PFSK-1 (cell line): ENCODE measurements at regions not wholly inside any gene's neighbourhood (a gene's known extent, or its start where the extent isn't known, plus 50 kb on each side); places are given as distances from the start of the nearest gene placed in this dataset.

ENCODE experiments used
- FOXP2 ChIP-seq: optimal IDR thresholded peaks from 2 replicates; pipeline ENCODE3; 2011; ENCODE audit warnings: borderline replicate concordance, control low read depth, inconsistent platforms; ENCODE audit not compliant: insufficient read depth; ENCODE audit errors: extremely low read length, extremely low read depth
- POLR2AphosphoS5 ChIP-seq: IDR thresholded peaks from 2 replicates; pipeline ENCODE4 v1.6.1; 2012; ENCODE audit warnings: low read depth, mild to moderate bottlenecking, control low read depth, low read length, moderate library complexity
- SIN3A ChIP-seq: IDR thresholded peaks from 2 replicates; pipeline ENCODE4 v1.6.1; 2012; ENCODE audit warnings: mild to moderate bottlenecking, low read length, moderate library complexity, borderline replicate concordance; ENCODE audit not compliant: insufficient read depth
- TAF1 ChIP-seq: IDR thresholded peaks from 2 replicates; pipeline ENCODE4 v1.6.1; 2012; ENCODE audit warnings: low read length, control low read depth, borderline replicate concordance; ENCODE audit not compliant: insufficient read depth
- TF ChIP-seq, protein P1 (sequence below), 2 experiments: IDR thresholded peaks; 2 replicates each; pipeline versions ENCODE4 v1.6.1 to v1.8.0; 2011 to 2012; ENCODE audit warnings: low read depth in 2 of 2, low read length in 2 of 2, control low read depth in 1 of 2, inconsistent platforms in 1 of 2, mild to moderate bottlenecking in 1 of 2, moderate library complexity in 1 of 2; ENCODE audit not compliant: insufficient read depth in 1 of 2

DNA sequence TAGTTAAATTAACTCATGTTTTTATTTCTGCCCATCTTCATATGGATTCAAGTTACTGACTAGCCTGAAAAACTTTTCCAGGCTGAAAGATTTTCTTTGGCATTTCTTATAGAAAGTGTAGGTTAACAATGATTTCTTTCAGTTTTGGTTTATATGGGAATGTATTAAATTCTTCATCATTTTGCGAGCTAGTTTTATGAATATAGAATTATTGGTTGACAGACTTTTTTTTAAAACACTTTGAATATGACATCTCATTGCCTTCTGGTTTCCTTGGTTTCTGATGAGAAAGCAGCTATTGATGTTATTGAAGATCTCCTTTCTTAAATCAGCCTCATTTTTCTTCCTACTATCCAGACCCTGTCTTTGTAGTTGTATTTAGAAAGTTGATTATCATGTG lies 211.0 kb upstream of the AKR1E2 start:
- no peak for TF ChIP-seq SIN3A
- TF ChIP-seq FOXP2 = no peak
- TF ChIP-seq, protein P1, sequence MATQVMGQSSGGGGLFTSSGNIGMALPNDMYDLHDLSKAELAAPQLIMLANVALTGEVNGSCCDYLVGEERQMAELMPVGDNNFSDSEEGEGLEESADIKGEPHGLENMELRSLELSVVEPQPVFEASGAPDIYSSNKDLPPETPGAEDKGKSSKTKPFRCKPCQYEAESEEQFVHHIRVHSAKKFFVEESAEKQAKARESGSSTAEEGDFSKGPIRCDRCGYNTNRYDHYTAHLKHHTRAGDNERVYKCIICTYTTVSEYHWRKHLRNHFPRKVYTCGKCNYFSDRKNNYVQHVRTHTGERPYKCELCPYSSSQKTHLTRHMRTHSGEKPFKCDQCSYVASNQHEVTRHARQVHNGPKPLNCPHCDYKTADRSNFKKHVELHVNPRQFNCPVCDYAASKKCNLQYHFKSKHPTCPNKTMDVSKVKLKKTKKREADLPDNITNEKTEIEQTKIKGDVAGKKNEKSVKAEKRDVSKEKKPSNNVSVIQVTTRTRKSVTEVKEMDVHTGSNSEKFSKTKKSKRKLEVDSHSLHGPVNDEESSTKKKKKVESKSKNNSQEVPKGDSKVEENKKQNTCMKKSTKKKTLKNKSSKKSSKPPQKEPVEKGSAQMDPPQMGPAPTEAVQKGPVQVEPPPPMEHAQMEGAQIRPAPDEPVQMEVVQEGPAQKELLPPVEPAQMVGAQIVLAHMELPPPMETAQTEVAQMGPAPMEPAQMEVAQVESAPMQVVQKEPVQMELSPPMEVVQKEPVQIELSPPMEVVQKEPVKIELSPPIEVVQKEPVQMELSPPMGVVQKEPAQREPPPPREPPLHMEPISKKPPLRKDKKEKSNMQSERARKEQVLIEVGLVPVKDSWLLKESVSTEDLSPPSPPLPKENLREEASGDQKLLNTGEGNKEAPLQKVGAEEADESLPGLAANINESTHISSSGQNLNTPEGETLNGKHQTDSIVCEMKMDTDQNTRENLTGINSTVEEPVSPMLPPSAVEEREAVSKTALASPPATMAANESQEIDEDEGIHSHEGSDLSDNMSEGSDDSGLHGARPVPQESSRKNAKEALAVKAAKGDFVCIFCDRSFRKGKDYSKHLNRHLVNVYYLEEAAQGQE (IDR thresholded peaks at IDR 0.05; ENCODE audit: insufficient read depth in 1 of 2, low read depth in 2 of 2, low read length in 2 of 2) = no peak
- TF ChIP-seq TAF1 = no peak
- no peak for TF ChIP-seq POLR2AphosphoS5

DNA sequence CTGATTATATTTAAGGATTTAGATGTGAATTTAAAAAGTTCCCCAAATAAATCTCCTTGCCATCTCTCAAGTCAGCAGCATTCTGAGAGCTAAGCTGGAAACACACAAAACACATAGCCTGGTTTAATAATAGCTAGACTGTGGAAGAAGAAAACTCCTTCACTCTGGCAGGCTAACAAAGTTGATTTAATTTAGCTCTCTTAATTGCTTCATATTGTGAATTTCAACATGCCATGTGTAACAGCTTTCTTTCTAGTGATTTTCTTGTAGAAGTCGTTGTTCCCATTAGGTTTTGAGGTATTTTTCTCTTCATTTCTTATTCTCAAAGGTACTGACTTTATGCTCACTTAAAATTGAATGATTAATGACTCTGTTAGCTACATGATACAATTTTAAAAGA lies 216.8 kb upstream of the AKR1E2 start:
- no peak for TF ChIP-seq FOXP2
- TF ChIP-seq POLR2AphosphoS5 = no peak

DNA sequence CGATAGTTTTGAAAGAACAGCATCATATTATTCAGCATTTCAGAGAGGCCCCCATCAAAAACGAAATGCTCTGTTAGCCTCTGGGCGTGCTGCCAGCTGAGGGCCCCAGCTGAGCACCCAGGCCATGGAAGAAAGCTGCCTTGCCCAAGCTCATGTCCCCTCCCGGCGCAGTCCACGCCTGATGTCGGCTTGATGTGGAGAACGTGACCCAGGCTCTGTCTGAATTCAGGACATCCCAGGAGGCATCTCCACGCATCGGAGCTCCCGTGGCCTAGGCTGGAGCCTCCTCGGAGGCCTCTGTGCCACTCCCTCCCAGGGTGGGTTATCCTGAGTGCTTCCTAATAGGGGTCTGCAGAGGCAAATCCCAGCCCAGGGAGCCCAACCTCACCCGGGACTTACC lies 218.3 kb upstream of the AKR1E2 start:
- TF ChIP-seq POLR2AphosphoS5 = no peak
- no peak for TF ChIP-seq SIN3A
- TF ChIP-seq TAF1 = no peak
- TF ChIP-seq, protein P1 (IDR thresholded peaks at IDR 0.05; ENCODE audit: insufficient read depth in 1 of 2, low read depth in 2 of 2, low read length in 2 of 2) = no peak
- TF ChIP-seq FOXP2 = no peak

DNA sequence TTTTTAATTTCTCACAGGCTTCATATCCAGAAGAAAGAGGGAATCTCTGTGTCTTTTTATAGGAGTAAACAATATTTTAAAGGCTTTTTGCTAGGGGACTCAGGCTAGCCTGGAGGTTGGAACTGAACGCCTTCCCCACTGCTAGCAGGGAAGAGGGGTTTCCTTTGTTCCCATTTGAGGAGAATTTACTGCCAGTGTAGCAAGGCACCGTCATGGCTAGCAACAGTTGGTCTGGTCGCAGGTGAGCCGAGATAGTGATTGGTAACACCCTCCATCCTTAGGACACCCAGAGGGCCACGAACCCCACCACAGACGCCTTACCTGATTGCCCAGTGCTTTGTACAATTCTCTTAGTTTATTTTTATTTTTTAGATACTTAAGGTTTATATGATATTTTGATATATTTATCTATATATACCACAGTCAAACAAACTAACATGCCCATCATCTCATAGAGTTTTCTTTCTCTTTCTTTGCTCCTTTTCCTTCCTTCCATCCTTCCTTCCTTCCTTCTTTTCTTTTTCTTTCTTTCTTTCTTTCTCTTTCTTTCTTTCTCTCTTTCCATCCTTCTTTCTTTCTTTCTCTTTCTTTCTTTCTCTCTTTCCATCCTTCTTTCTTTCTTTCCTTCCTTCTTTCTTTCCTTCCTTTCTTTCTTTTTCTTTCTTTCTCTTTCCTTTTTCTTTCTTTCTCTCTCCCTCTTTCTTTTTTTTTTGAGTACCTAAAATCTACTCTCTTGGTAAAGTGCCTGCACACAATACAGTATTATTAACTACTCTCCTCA lies 219.0 kb upstream of the AKR1E2 start:
- TF ChIP-seq FOXP2 = no peak
- no peak for TF ChIP-seq POLR2AphosphoS5
- no peak for TF ChIP-seq TAF1
- no peak for TF ChIP-seq SIN3A
- TF ChIP-seq, protein P1 (IDR thresholded peaks at IDR 0.05; ENCODE audit: insufficient read depth in 1 of 2, low read depth in 2 of 2, low read length in 2 of 2) = no peak

DNA sequence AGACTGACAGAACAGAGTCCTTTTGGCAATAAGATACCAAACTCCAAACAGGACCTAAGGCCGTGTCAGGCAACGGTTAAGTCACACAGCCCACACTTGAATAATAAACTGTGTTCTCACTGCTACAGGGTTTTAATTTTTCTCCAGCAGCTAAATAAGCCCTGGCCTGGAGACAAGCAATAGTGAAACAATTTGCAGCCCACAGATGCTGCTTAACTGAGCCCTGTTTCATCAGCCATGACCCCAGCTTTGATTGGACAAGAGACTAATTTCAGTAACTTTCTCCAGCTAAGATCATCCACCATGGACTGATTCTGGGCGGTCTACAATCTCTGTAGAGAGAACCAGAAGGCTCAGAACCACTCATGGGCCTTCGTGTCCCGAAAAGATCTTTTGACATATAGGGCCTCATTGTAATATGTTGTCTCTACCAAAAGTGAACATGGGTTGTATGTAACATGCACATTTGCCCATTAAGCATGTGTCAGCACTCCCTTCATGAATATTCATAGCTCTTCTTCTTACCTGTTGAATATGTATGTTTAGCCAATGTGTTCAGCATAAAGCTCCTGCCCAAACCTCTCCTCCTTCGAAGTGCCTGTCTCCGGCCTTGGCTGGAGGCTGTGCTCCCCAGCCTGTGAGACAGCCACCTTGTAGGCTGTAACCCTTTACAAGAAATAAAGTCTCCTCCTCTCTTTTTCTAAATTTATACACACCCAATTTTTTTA lies 223.1 kb upstream of the AKR1E2 start:
- TF ChIP-seq FOXP2 = no peak
- TF ChIP-seq SIN3A = no peak
- TF ChIP-seq, protein P1 (IDR thresholded peaks at IDR 0.05; ENCODE audit: insufficient read depth in 1 of 2, low read depth in 2 of 2, low read length in 2 of 2) = no peak
- TF ChIP-seq POLR2AphosphoS5 = no peak
- no peak for TF ChIP-seq TAF1
